ENCODE measurements at regions not wholly inside any gene's neighbourhood (a gene's known extent, or its start where the extent isn't known, plus 50 kb on each side); places are given as distances from the start of the nearest gene placed in this dataset.

DNA sequence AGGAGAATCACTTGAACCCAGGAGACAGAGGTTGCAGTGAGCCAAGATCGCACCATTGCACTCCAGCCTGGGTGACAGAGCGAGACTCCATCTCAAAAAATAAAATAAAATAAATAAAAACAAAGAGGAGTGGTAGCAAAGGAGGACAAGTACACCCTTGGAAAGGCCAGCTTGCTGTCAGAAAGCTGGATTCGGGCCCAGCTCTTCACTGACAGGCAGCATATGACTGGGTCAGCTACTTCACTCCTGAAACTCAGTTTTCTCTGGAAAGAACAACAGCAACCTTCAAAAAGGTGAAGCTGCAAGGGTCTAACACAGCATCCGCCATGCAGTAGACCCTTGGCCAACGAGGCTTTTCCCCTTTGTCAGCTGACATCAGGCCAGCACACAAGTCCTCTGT, 156.0 kb upstream of the TIAM1 start:
- Histone ChIP-seq H3K4me3 (no peak overlapping the region), H3K27me3 (no peaks in the 10 kb centered on the region), H3K27ac (no peak overlapping the region), H3K36me3 (no peaks in the 10 kb centered on the region), H3K4me1 (no peaks in the 10 kb centered on the region), H3K9me3 (no peaks in the 10 kb centered on the region)
- no peak for TF ChIP-seq POLR2A (IDR thresholded peaks at IDR 0.05)
- no peak for TF ChIP-seq CTCF (IDR thresholded peaks at IDR 0.05)
- DNase-seq (peak in 1 of 5 donors; percentile 35), ATAC-seq (no peak)
- WGBS, 4 donors = 81 to 83% (median 82%) methylated on average over 5 of the region's 5 CpGs
- intact Hi-C loops (cut with DNase I) = no loop called here

GRCh38 chr21:31498985-31499384, 154.9 kb upstream of the TIAM1 start:
- H3K27me3 ChIP-seq = no peaks in the 10 kb centered on the region
- DNase-seq (no peak), ATAC-seq (no peak)
- no peaks in the 10 kb centered on the region for H3K9me3 ChIP-seq
- H3K27ac ChIP-seq = no peak overlapping the region
- no peak overlapping the region for H3K4me3 ChIP-seq
- TF ChIP-seq POLR2A (IDR thresholded peaks at IDR 0.05) (no peak), CTCF (IDR thresholded peaks at IDR 0.05) (no peak)
- H3K4me1 ChIP-seq = no peaks in the 10 kb centered on the region
- intact Hi-C loops (cut with DNase I) = no loop called here
- H3K36me3 ChIP-seq = no peaks in the 10 kb centered on the region
- WGBS, 4 donors = 0 to 70% (median 53%) methylated on average over 1 of the region's 1 CpG

DNA sequence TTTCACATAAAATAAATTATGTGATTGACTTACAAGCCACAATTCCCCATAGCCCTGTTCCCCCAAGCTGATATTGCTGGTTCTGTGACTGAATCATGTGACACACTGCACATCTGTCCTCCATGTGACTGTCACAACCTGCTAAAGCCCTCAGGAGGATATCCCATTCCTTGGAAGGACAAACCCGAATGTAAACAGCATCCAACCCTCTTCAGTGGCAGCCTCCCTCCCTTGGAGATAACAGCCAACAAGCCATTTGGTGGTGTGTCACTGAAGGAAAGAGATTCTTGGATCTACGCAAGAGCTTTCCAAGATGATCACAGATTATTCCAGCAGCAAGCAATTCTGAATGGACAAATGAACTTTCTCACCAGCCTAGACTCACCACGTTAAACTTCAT, 153.9 kb upstream of the TIAM1 start:
- 56 to 62% (median 58%) methylated on average over 3 of the region's 3 CpGs for WGBS, 4 donors
- no peak overlapping the region for H3K27ac ChIP-seq
- H3K27me3 ChIP-seq = no peaks in the 10 kb centered on the region
- no peaks in the 10 kb centered on the region for H3K4me1 ChIP-seq
- no peaks in the 10 kb centered on the region for H3K36me3 ChIP-seq
- H3K4me3 ChIP-seq = no peak overlapping the region
- ATAC-seq (no peak), DNase-seq (no peak)
- TF ChIP-seq POLR2A (IDR thresholded peaks at IDR 0.05) (no peak), CTCF (IDR thresholded peaks at IDR 0.05) (no peak)
- intact Hi-C loops (cut with DNase I) = no loop called here
- no peaks in the 10 kb centered on the region for H3K9me3 ChIP-seq

DNA sequence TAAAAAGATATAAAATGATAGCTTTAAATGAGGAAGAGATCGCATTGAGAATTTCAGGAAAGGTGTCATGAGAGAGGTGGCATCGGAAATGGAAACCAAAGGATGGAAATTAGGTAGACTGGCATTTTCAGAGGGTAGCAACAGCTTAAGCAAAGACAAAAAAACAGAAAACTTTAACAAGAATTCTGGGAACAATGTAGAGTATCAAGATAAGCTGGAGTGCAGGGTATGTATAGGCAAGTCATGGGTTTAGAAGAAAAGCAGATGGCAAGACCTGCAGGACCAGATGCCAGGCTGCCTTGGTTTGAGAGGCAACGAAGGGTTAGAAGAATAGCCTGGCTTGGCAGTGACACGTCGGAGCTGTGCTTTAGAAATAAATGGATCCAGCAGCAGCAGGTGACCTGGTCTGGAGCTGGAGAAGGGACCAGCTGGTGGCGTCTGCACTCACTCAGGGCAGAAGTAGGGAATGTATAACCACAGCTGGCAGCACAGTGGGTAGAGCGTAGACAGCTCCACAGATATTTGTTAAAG, 149.4 kb upstream of the TIAM1 start:
- H3K4me3 ChIP-seq = no peak overlapping the region
- no peaks in the 10 kb centered on the region for H3K27me3 ChIP-seq
- TF ChIP-seq POLR2A (IDR thresholded peaks at IDR 0.05) = no peak
- no peak for TF ChIP-seq CTCF (IDR thresholded peaks at IDR 0.05)
- H3K9me3 ChIP-seq = no peaks in the 10 kb centered on the region
- no peaks in the 10 kb centered on the region for H3K36me3 ChIP-seq
- WGBS, 4 donors = 75 to 82% (median 76%) methylated on average over 7 of the region's 7 CpGs
- no peak for DNase-seq
- H3K4me1 ChIP-seq = no peaks in the 10 kb centered on the region
- no peak overlapping the region for H3K27ac ChIP-seq
- no peak for ATAC-seq
- intact Hi-C loops (cut with DNase I) = no loop called here
